SIG-M5 treated with dmso at 0.1 percent for 504 hours (cell line): ENCODE measurements at regions not wholly inside any gene's neighbourhood (a gene's known extent, or its start where the extent isn't known, plus 50 kb on each side); places are given as distances from the start of the nearest gene placed in this dataset.
"Not testable (repeated sequence)": the region's sequence is repeated elsewhere in the genome, so short reads cannot be mapped to it uniquely, and the experiment has no call there.

Experiments
- DNase-seq: peaks from one replicate; lab custom pipeline; 2025; ENCODE audit not compliant: unreplicated experiment; lab: John Stamatoyannopoulos, UW

- no peak for DNase-seq
These were observed 181.8 kb upstream of the CACNA2D1 start for GRCh38 chr7:82625377-82625776.

GRCh38 chr7:82624965-82625364 lies 181.4 kb upstream of the CACNA2D1 start:
- no peak for DNase-seq

GRCh38 chr7:82624337-82624736 lies 180.8 kb upstream of the CACNA2D1 start:
- DNase-seq, result no peak

- no peak for DNase-seq
These were observed 180.2 kb upstream of the CACNA2D1 start for GRCh38 chr7:82623812-82624211.

GRCh38 chr7:82617156-82617555 lies 173.6 kb upstream of the CACNA2D1 start:
- no peak for DNase-seq

- peak; percentile 49 for DNase-seq
These were observed 172.6 kb upstream of the CACNA2D1 start for GRCh38 chr7:82616059-82616728.

GRCh38 chr7:82615527-82615926 lies 171.9 kb upstream of the CACNA2D1 start:
- peak; percentile 22 for DNase-seq

GRCh38 chr7:82609746-82610145 lies 166.2 kb upstream of the CACNA2D1 start:
- DNase-seq, result no peak

GRCh38 chr7:82605247-82605864 lies 161.8 kb upstream of the CACNA2D1 start:
- peak; percentile 52 for DNase-seq

- DNase-seq, result no peak
These were observed 158.5 kb upstream of the CACNA2D1 start for GRCh38 chr7:82602066-82602465.

GRCh38 chr7:82600531-82600930 lies 157.0 kb upstream of the CACNA2D1 start:
- DNase-seq, result no peak

GRCh38 chr7:82599895-82600294 lies 156.3 kb upstream of the CACNA2D1 start:
- DNase-seq, result no peak

- no peak for DNase-seq
These were observed 155.4 kb upstream of the CACNA2D1 start for GRCh38 chr7:82598958-82599357.

GRCh38 chr7:82595795-82596194 lies 152.2 kb upstream of the CACNA2D1 start:
- not testable (repeated sequence) for DNase-seq

- no peak for DNase-seq
These were observed 151.6 kb upstream of the CACNA2D1 start for GRCh38 chr7:82595176-82595575.

GRCh38 chr7:82594665-82595064 lies 151.1 kb upstream of the CACNA2D1 start:
- DNase-seq, result no peak

- no peak for DNase-seq
These were observed 150.2 kb upstream of the CACNA2D1 start for GRCh38 chr7:82593780-82594179.

GRCh38 chr7:82592416-82592815 lies 148.8 kb upstream of the CACNA2D1 start:
- DNase-seq, result no peak

- DNase-seq, result no peak
These were observed 135.5 kb upstream of the CACNA2D1 start for GRCh38 chr7:82579047-82579446.

GRCh38 chr7:82578430-82578829 lies 134.9 kb upstream of the CACNA2D1 start:
- no peak for DNase-seq

- peak; percentile 66 for DNase-seq
These were observed 128.8 kb upstream of the CACNA2D1 start for GRCh38 chr7:82572195-82572880.

GRCh38 chr7:82571047-82571446 lies 127.5 kb upstream of the CACNA2D1 start:
- not testable (repeated sequence) for DNase-seq
